NCI-H446 treated with DMSO at 0.1 percent for 48 hours (cell line): ENCODE measurements at regions not wholly inside any gene's neighbourhood (a gene's known extent, or its start where the extent isn't known, plus 50 kb on each side); places are given as distances from the start of the nearest gene placed in this dataset.

Experiments used
- DNase-seq: peaks from one replicate; lab custom pipeline; 2025; lab: John Stamatoyannopoulos, UW

- DNase-seq = peak; percentile 45
Observed at GRCh38 chr2:102967451-102967850, 205.6 kb downstream of the TMEM182 start.

GRCh38 chr2:102968375-102968774, 206.5 kb downstream of the TMEM182 start:
- no peak for DNase-seq

- no peak for DNase-seq
Observed at GRCh38 chr2:102971701-102972100, 209.9 kb downstream of the TMEM182 start.

DNA sequence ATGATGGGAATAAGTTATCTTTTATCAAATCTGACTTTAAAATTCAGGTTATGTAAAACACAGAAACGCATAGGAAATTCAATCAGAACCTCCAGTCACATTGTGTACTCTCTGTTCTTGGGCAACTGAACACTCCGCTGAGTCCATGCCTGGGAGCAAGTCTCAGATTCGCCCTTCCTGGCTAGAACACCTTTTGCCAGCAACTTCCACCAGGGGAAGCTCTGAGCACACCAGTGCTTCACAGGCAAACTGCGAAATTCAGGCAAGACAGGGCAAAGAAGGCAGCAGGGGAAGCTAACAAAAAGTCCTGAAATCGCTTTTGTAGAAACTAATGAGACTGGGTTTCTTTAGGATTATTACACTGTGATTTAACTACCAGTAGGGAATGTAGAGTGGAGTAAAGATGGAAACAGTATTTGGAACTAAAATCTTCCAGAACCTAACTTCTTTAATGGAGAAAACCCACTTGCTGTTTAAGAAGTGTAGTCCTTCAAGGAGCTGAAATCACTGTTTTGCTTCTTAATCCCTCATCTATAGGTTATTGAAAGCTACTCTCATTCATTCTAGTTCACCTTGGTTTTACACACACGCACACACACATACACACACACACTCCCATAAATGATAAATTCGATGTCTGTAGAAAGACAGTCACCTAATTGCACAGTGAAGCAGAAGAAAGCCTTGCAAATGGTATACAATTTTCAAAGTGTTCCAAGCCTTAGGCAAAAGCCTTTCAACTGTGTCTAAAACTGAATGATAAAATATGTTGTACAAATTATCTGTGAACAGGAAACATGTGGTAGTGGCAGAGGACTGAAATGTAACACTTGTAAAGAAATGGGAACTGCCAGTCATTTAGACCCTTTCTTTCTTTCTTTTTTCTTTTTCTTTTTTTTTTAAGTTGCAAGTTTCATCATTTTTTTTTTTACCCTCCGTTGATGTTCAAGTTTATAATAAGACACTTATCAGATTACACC, 214.5 kb downstream of the TMEM182 start:
- peak; percentile 66 for DNase-seq

- no peak for DNase-seq
Observed at GRCh38 chr2:102977426-102978090, 215.7 kb downstream of the TMEM182 start.

DNA sequence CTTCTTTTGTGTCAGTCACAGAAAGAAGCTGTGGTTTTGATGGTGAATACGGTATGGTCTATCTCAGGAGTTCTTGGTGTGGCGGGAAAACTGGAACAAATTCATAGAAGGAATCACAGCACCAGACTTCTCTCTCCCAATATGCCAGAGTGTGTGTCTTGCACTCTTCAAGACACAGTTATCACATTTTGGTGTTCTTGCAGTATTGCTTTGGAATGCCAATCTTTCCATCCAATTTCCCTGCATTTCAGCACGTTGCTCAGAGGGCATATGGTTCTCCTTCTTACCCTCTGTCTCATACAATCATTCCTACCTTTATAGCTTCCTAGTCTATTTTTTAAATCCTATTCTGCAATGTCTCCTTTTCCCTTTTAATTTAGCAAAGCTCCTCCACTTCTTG, 216.3 kb downstream of the TMEM182 start:
- DNase-seq = no peak

DNA sequence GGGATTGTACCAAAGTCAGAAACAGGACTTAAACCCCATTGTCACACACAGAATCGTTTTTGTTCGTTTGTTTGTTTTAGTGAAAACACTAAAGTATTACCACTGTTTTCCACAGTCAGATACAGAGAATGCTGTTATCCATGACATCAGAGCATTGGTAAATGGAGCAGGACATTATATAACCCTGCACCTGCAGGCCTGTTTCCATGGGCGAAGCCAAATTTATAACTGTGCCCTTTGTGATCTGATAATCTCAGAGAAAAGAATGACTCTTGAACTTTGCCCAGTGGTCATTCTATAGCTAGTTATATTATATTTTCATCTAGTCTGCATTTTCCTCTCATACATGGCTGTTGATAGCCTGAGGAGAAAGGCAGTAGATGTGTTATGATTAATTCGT, 217.6 kb downstream of the TMEM182 start:
- no peak for DNase-seq

- DNase-seq = peak; percentile 72
Observed at GRCh38 chr2:102983786-102984185, 222.0 kb downstream of the TMEM182 start.

GRCh38 chr2:102986826-102987490, 225.1 kb downstream of the TMEM182 start:
- DNase-seq = peak; percentile 5

DNA sequence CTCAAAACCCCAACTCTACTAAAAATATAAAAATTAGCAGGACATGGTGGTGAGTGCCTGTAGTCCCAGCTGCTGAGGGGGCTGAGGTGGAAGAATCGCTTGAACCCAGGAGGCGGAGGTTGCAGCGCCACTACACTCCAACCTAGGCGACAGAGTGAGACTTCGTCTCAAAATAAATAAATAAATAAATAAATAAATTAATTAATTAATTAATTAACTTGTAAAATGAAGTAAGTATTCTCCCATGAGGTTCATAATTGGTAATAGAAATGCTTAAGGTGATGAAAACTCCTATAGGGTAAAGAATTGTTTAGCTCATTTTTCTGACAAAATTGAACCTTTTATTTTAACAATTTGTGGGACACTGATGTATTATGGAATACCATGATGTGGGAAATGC, 230.8 kb downstream of the TMEM182 start:
- no peak for DNase-seq

- no peak for DNase-seq
Observed at GRCh38 chr2:102999958-103000357, 238.1 kb downstream of the TMEM182 start.

DNA sequence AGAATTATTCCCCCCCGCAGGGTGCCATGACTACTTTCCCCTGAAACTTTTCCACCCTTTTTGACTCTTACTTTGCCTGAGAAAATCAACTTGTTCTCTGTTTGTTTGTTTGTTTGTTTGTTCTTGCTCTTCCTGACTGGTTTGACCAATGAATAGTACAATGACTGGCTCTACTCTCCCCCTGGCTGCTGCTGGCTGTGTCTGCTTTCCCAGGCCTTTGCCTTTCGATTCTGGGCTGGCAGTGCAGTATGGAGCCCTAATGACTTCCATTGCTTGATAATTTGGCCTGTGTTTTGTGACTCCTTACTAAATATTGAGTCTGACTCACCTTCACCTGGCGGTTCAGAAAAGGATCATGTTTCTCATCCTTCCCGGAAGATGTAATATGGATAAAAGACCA, 241.1 kb downstream of the TMEM182 start:
- no peak for DNase-seq

- DNase-seq = peak; percentile 30
Observed at GRCh38 chr2:103003750-103004260, 242.0 kb downstream of the TMEM182 start.

- no peak for DNase-seq
Observed at GRCh38 chr2:103004426-103004942, 242.7 kb downstream of the TMEM182 start.

DNA sequence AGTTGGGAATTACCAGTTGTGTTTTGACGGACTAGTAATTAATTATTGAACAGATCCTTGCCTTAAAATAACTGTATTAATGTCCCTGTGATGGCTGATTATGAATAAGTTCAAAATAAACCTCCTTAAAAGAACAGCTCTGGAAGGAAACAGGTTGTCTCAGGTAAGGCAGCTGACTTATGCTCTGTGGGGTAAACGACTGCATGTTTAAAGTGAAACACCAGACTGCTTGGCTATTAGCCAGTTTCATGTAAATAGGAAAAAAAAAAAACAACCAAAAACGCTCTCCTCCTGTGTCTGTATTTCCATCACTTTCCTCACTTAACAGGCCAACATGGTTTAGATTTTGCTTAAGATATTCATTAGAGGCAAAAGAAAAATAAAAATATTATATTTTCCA, 243.6 kb downstream of the TMEM182 start:
- DNase-seq = peak; percentile 18

DNA sequence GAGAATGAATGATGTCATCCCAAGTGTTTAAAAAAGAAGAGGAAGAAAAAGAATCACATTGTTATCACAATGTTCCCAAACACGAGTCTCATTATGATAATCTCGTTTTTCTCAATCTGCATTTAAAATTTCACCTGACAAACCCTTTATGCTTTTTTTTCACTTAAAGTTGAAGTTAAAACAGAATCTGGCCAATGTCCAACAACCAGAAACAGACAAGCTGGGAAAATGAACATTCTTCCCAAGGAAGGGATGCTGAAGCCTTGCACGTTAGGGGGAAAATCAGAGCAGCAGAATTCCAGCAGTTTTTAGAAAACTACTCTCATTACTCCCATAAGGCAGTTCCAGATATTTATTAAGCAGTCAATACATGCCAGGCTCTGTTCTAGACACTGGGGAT, 245.3 kb downstream of the TMEM182 start:
- DNase-seq = no peak

GRCh38 chr2:103008586-103008985, 246.8 kb downstream of the TMEM182 start:
- DNase-seq = peak; percentile 10

- DNase-seq = peak; percentile 91
Observed at GRCh38 chr2:103009871-103010270, 248.0 kb downstream of the TMEM182 start.

DNA sequence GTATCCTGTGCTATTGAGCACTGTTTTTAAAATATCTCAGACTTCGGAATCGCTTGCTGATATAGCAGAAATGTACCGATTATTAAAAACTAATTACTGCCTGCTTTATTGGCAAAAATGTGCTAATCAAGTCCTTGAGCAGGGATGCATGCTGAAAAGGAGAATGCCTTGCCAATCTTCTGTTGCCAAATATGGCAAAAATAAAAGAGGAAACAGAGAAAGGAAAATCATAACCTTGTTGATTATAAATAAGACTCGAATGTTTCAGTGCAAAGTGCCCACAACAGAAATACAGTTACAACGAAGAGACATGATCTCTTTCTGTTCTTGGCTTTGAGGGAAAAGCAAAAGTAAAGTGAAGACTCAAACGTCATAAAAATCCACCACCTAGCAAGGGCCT, 248.5 kb downstream of the TMEM182 start:
- peak; percentile 76 for DNase-seq

GRCh38 chr2:103010751-103011150, 248.9 kb downstream of the TMEM182 start:
- peak; percentile 64 for DNase-seq

DNA sequence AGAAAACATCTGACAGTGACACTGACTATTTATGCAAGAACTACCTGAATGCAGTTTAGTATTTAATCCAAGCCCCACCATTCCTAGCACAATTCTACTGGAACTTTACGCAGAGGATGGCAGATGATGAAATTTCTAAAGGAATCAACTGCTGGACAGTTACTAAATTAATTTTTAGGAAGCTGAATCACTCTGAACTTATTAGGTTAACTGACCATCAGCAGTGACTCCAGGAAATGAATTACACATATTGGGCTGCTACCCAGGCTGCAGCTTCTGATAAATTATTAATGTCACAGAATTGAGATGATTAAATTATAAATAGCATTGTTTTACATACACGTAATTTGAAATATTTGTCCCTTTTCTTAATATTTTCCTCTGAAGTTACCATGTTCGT, 250.8 kb downstream of the TMEM182 start:
- no peak for DNase-seq

GRCh38 chr2:103025056-103025455, 263.2 kb downstream of the TMEM182 start:
- DNase-seq = no peak
